ENCODE measurements at regions not wholly inside any gene's neighbourhood (a gene's known extent, or its start where the extent isn't known, plus 50 kb on each side); places are given as distances from the start of the nearest gene placed in this dataset.

DNA sequence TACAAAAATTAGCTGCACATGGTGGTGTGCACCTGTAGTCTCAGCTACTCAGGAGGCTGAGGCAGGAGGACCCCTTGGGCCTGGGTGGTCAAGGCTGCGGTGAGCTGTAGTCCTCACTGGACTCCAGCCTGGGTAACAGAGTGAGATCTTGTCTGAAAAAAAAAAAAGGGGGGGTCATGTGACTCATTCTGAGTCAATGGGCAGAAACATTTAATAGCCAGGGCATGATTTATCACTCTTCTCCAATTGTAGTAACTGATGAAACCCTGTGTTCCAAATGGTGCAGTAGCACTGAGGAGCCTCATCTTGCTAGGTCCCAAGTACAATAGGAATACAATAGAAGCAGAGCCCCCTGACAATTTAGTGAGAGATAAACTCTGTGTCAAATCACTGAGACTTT, 78.9 kb upstream of the CCDC68 start:
- Histone ChIP-seq H3K4me3 (ENCODE audit: low read depth, low read length) (no peak overlapping the region), H3K9me3 (ENCODE audit: control insufficient read depth, insufficient read depth, low read length) (no peaks in the 10 kb centered on the region), H3K27me3 (ENCODE audit: control insufficient read depth, insufficient read depth, low read length) (no peaks in the 10 kb centered on the region), H3K36me3 (ENCODE audit: control insufficient read depth, insufficient read depth, low read length) (no peaks in the 10 kb centered on the region), H3K27ac (ENCODE audit: low read depth, low read length) (no peak overlapping the region), H3K4me1 (ENCODE audit: control insufficient read depth, insufficient read depth, low read length) (no peaks in the 10 kb centered on the region)
- DNase-seq (ENCODE audit: low read depth in 4 of 6, low spot score in 6 of 6), result no peak
- 80% methylated on average over 1 of the region's 1 CpG for WGBS (ENCODE audit: insufficient coverage)

DNA sequence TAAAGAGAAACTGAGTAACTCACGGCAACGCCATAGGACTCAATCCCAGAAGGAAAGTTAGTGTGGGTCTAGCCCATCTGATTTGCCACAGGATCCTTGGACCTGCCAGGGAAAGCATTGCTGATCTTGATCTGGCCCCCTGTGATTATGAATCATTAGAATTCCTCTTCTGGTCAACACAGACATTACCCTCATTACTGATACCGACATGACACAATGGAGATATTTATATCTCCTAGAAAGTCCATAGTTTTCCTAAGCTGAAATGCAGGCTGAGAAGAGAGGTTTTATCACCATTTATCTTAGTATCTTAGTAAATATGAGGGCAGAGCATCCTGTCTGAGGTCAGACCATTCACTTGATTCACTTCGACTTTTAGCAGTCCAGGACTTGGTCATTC, 75.5 kb upstream of the CCDC68 start:
- no peaks in the 10 kb centered on the region for H3K27me3 ChIP-seq (ENCODE audit: control insufficient read depth, insufficient read depth, low read length)
- H3K36me3 ChIP-seq (ENCODE audit: control insufficient read depth, insufficient read depth, low read length), result no peaks in the 10 kb centered on the region
- WGBS (ENCODE audit: insufficient coverage), result 82% methylated on average over 3 of the region's 4 CpGs
- no peak for DNase-seq (ENCODE audit: low read depth in 4 of 6, low spot score in 6 of 6)
- no peaks in the 10 kb centered on the region for H3K4me1 ChIP-seq (ENCODE audit: control insufficient read depth, insufficient read depth, low read length)
- H3K4me3 ChIP-seq (ENCODE audit: low read depth, low read length), result no peak overlapping the region
- H3K27ac ChIP-seq (ENCODE audit: low read depth, low read length), result no peak overlapping the region
- no peaks in the 10 kb centered on the region for H3K9me3 ChIP-seq (ENCODE audit: control insufficient read depth, insufficient read depth, low read length)

DNA sequence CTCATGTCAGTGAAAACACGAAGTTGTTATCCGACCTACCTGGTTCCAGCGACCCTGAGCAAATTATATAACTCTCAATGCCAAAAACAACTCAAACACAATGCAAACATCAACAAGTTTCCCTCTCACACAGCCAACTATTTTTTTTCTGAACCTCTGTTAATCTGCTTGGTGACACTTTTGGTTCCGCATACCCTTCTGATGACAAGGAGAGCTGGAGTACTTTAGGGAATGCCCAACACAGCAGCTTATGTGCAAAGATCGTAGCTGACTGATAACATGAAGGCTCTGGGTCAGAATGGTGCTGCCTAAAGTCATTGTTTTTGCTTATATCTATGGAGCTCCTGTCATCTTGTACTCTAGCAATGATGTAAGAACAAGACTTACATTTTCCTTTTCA, 72.7 kb upstream of the CCDC68 start:
- Histone ChIP-seq H3K27ac (ENCODE audit: low read depth, low read length) (no peak overlapping the region), H3K9me3 (ENCODE audit: control insufficient read depth, insufficient read depth, low read length) (no peaks in the 10 kb centered on the region), H3K36me3 (ENCODE audit: control insufficient read depth, insufficient read depth, low read length) (no peaks in the 10 kb centered on the region), H3K27me3 (ENCODE audit: control insufficient read depth, insufficient read depth, low read length) (no peaks in the 10 kb centered on the region), H3K4me3 (ENCODE audit: low read depth, low read length) (no peak overlapping the region), H3K4me1 (ENCODE audit: control insufficient read depth, insufficient read depth, low read length) (no peaks in the 10 kb centered on the region)
- WGBS (ENCODE audit: insufficient coverage), result 76% methylated on average over 5 of the region's 5 CpGs
- no peak for DNase-seq (ENCODE audit: low read depth in 4 of 6, low spot score in 6 of 6)

DNA sequence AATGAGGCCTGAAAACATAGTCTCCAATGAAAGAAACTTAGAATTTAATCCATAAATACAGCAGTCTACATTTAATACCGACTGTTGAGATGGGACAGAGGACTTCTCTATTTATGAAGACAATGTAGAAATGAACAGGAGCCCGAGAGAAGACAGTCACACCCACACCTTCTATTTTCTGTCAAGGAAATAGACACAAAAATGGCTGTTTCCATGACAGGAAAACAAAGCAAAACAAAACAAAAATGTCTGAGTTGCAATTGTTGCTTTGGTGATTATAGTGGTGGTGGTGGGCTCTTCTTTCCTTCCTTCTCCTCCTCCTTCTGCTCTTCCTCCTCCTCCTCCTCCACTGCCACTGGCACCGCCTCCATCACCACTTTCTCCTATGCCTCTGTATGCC, 72.3 kb upstream of the CCDC68 start:
- H3K27me3 ChIP-seq (ENCODE audit: control insufficient read depth, insufficient read depth, low read length), result no peaks in the 10 kb centered on the region
- no peaks in the 10 kb centered on the region for H3K4me1 ChIP-seq (ENCODE audit: control insufficient read depth, insufficient read depth, low read length)
- WGBS (ENCODE audit: insufficient coverage), result 94% methylated on average over 1 of the region's 3 CpGs
- H3K9me3 ChIP-seq (ENCODE audit: control insufficient read depth, insufficient read depth, low read length), result no peaks in the 10 kb centered on the region
- H3K4me3 ChIP-seq (ENCODE audit: low read depth, low read length), result no peak overlapping the region
- H3K27ac ChIP-seq (ENCODE audit: low read depth, low read length), result no peak overlapping the region
- no peaks in the 10 kb centered on the region for H3K36me3 ChIP-seq (ENCODE audit: control insufficient read depth, insufficient read depth, low read length)
- no peak for DNase-seq (ENCODE audit: low read depth in 4 of 6, low spot score in 6 of 6)

DNA sequence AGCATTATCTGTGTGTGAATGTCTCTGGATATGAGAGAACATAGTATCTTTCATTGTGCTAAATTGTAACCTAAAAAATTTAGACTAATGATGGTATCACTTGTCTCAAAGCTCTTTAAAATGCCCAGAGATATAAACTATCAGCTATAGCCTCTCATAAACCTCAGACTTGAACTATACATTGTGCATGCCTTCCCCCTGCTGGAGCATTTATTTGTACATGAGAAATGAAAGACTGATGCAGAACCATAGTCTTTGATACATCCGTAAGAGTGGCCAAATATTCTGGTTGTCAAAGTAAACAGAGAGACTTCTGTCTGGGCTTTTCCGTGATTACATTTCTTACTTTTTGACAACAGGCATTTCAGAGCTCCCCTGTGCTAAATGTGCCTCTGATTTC, 71.9 kb upstream of the CCDC68 start:
- Histone ChIP-seq H3K36me3 (ENCODE audit: control insufficient read depth, insufficient read depth, low read length) (no peaks in the 10 kb centered on the region), H3K4me1 (ENCODE audit: control insufficient read depth, insufficient read depth, low read length) (no peaks in the 10 kb centered on the region), H3K4me3 (ENCODE audit: low read depth, low read length) (no peak overlapping the region), H3K27me3 (ENCODE audit: control insufficient read depth, insufficient read depth, low read length) (no peaks in the 10 kb centered on the region), H3K9me3 (ENCODE audit: control insufficient read depth, insufficient read depth, low read length) (no peaks in the 10 kb centered on the region), H3K27ac (ENCODE audit: low read depth, low read length) (no peak overlapping the region)
- no peak for DNase-seq (ENCODE audit: low read depth in 4 of 6, low spot score in 6 of 6)
- 80% methylated on average over 1 of the region's 2 CpGs for WGBS (ENCODE audit: insufficient coverage)

DNA sequence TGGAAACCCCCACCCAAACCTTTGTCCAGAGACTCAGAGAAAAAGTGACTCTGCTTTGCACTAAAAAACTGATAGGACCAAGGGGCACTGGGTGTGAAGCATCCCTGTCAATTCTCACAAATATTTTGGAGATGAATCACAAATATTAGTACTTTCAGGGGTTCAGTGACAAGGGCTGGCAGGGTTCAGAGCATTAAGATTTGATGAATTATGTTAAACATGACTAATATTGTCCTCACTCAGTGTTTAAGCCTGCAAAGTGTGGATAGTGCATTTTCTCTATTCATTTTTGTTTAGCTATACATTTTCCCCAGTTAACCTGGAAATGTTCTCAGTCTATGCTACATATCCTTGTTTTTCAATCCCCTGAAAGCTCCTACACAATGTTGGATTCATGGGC, 65.3 kb upstream of the CCDC68 start:
- Histone ChIP-seq H3K4me1 (ENCODE audit: control insufficient read depth, insufficient read depth, low read length) (no peaks in the 10 kb centered on the region), H3K27me3 (ENCODE audit: control insufficient read depth, insufficient read depth, low read length) (no peaks in the 10 kb centered on the region), H3K27ac (ENCODE audit: low read depth, low read length) (no peak overlapping the region), H3K36me3 (ENCODE audit: control insufficient read depth, insufficient read depth, low read length) (no peaks in the 10 kb centered on the region), H3K9me3 (ENCODE audit: control insufficient read depth, insufficient read depth, low read length) (no peaks in the 10 kb centered on the region), H3K4me3 (ENCODE audit: low read depth, low read length) (no peak overlapping the region)
- no peak for DNase-seq (ENCODE audit: low read depth in 4 of 6, low spot score in 6 of 6)

DNA sequence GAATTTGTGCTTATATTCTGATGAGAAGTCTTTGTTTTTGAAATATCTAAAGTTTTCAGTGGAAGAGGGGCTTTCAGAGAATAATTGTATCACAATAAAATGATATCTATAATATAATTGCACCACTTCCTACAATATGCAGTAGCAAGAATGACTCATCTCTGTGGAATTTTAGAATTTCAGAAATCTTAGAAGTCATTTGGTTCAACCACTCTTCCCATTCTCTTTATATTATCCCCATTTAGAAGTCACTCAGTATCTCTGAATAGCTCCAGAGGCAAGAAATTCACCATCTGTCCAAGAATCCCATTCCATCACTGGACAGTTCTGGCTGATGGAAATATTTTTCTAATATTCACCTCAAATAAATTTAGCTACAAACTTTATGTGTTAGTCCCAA, 59.3 kb upstream of the CCDC68 start:
- Histone ChIP-seq H3K27ac (ENCODE audit: low read depth, low read length) (no peak overlapping the region), H3K27me3 (ENCODE audit: control insufficient read depth, insufficient read depth, low read length) (no peaks in the 10 kb centered on the region), H3K4me3 (ENCODE audit: low read depth, low read length) (no peak overlapping the region), H3K9me3 (ENCODE audit: control insufficient read depth, insufficient read depth, low read length) (no peaks in the 10 kb centered on the region), H3K4me1 (ENCODE audit: control insufficient read depth, insufficient read depth, low read length) (no peaks in the 10 kb centered on the region), H3K36me3 (ENCODE audit: control insufficient read depth, insufficient read depth, low read length) (no peaks in the 10 kb centered on the region)
- DNase-seq (ENCODE audit: low read depth in 4 of 6, low spot score in 6 of 6), result no peak

DNA sequence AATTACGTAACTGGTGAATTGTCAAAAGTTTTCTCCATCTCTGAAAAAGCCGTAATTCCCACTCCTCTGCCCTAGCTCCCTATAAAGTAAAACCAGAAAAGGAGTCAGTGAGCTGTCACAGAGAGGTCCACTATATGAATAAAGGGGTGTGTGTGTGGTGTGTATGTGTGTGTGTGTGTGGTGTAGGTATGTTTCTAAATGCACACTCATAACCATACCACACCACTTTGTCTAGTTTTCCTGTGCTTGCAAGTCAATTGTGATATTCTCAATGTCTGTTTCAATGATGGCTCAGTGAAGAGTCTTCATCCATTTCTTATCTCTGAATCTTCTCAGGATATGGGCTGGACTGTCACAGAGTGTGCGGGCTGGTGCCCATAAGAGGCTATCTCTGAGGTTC, 54.8 kb upstream of the CCDC68 start:
- no peaks in the 10 kb centered on the region for H3K9me3 ChIP-seq (ENCODE audit: control insufficient read depth, insufficient read depth, low read length)
- H3K36me3 ChIP-seq (ENCODE audit: control insufficient read depth, insufficient read depth, low read length), result no peaks in the 10 kb centered on the region
- H3K4me3 ChIP-seq (ENCODE audit: low read depth, low read length), result no peak overlapping the region
- no peak overlapping the region for H3K27ac ChIP-seq (ENCODE audit: low read depth, low read length)
- no peaks in the 10 kb centered on the region for H3K27me3 ChIP-seq (ENCODE audit: control insufficient read depth, insufficient read depth, low read length)
- WGBS (ENCODE audit: insufficient coverage), result 100% methylated on average over 1 of the region's 3 CpGs
- no peaks in the 10 kb centered on the region for H3K4me1 ChIP-seq (ENCODE audit: control insufficient read depth, insufficient read depth, low read length)
- DNase-seq (ENCODE audit: low read depth in 4 of 6, low spot score in 6 of 6), result no peak

DNA sequence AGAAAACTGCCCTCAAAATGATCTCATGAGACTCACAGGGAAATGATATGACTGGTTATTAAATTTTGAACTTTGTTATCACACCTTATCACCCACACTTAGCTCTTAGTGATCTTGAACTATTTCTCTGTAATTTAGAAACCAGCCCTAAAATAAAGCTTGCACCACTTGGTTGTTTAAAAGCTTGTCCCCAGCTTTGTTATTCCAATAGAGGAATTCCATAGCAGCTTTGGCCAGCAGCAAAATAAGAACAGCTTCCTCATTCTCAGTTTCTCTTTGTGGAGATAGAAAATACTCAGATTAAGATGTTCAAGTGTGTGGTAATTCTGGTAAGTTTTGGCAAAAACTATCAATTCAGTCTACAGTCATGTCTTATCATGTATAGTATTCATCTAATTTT, 54.4 kb upstream of the CCDC68 start:
- H3K4me3 ChIP-seq (ENCODE audit: low read depth, low read length), result no peak overlapping the region
- no peak overlapping the region for H3K27ac ChIP-seq (ENCODE audit: low read depth, low read length)
- no peaks in the 10 kb centered on the region for H3K9me3 ChIP-seq (ENCODE audit: control insufficient read depth, insufficient read depth, low read length)
- H3K4me1 ChIP-seq (ENCODE audit: control insufficient read depth, insufficient read depth, low read length), result no peaks in the 10 kb centered on the region
- no peaks in the 10 kb centered on the region for H3K27me3 ChIP-seq (ENCODE audit: control insufficient read depth, insufficient read depth, low read length)
- H3K36me3 ChIP-seq (ENCODE audit: control insufficient read depth, insufficient read depth, low read length), result no peaks in the 10 kb centered on the region
- no peak for DNase-seq (ENCODE audit: low read depth in 4 of 6, low spot score in 6 of 6)

DNA sequence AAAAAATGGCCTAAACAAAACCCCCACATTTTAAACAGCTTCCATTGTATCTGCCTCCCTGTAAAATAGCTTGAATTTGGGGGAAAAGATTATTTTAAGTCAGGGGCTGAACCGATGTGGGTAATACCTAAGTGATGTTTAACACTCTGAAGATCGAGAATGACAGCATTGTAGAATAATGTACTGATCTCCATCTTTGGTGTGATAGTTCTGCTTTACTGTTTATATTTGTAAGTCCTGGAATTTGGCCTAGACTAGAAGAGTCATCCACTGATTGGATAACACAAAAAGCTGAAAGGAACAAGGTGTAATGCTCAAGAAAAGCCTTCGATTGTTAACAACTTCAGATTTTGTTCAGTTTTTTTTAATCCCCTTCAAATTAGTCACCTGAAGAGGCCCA, 53.8 kb upstream of the CCDC68 start:
- Histone ChIP-seq H3K4me1 (ENCODE audit: control insufficient read depth, insufficient read depth, low read length) (no peaks in the 10 kb centered on the region), H3K36me3 (ENCODE audit: control insufficient read depth, insufficient read depth, low read length) (no peaks in the 10 kb centered on the region), H3K9me3 (ENCODE audit: control insufficient read depth, insufficient read depth, low read length) (no peaks in the 10 kb centered on the region), H3K4me3 (ENCODE audit: low read depth, low read length) (no peak overlapping the region), H3K27me3 (ENCODE audit: control insufficient read depth, insufficient read depth, low read length) (no peaks in the 10 kb centered on the region), H3K27ac (ENCODE audit: low read depth, low read length) (no peak overlapping the region)
- 100% methylated on average over 3 of the region's 3 CpGs for WGBS (ENCODE audit: insufficient coverage)
- no peak for DNase-seq (ENCODE audit: low read depth in 4 of 6, low spot score in 6 of 6)

DNA sequence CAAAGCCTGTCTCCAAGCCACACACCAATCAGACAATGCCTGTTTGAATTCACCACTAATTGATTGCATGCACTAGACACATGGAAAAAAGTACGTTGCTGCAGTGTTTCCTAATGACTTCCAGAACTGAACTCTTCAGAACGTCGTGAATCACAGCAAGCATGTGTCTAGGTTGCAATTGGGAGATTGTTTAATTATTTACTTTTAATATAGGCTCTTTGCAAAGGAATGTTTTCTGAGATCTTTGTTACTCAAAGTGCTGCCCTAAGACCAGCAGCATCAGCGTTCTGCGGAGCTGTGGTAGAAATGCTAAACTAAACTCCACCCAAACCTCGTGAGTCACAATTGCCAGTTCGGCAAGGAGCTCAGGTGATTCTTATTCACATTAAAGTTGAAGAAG, 52.7 kb upstream of the CCDC68 start:
- Histone ChIP-seq H3K27me3 (ENCODE audit: control insufficient read depth, insufficient read depth, low read length) (no peaks in the 10 kb centered on the region), H3K36me3 (ENCODE audit: control insufficient read depth, insufficient read depth, low read length) (no peaks in the 10 kb centered on the region), H3K27ac (ENCODE audit: low read depth, low read length) (no peak overlapping the region), H3K4me3 (ENCODE audit: low read depth, low read length) (no peak overlapping the region), H3K9me3 (ENCODE audit: control insufficient read depth, insufficient read depth, low read length) (no peaks in the 10 kb centered on the region), H3K4me1 (ENCODE audit: control insufficient read depth, insufficient read depth, low read length) (no peaks in the 10 kb centered on the region)
- no CpG with 5 or more reads among the region's 7 CpGs for WGBS (ENCODE audit: insufficient coverage)
- DNase-seq (ENCODE audit: low read depth in 4 of 6, low spot score in 6 of 6), result no peak

Data from spinal cord (tissue), 9 donors.